PC-3 (cell line): ENCODE measurements at regions not wholly inside any gene's neighbourhood (a gene's known extent, or its start where the extent isn't known, plus 50 kb on each side); places are given as distances from the start of the nearest gene placed in this dataset.

Experiments used
- ATAC-seq: fragments of 200-7000 bp; cut with Tn5 transposase; 2 replicates; pipeline ENCODE4 v1.9.1; 2020; ENCODE audit warnings: mild to moderate bottlenecking, moderate library complexity
- BruUV-seq: library from RNA; stranded (reverse); fragments of 400-500 nt; replicated peaks from 2 replicates; lab custom pipeline; 2021; lab: Mats Ljungman, UMichigan
- CTCF ChIA-PET: fragments of 300-600 bp; sonication (Branson Sonifier 250); formaldehyde crosslinking; loops from one replicate; lab custom pipeline; 2022; ENCODE audit warnings: antibody characterized with exemption; lab: Charles Lee
- POLR2A ChIA-PET: fragments of 300-600 bp; sonication (Branson Sonifier 250); formaldehyde crosslinking; loops from one replicate; lab custom pipeline; 2022; ENCODE audit warnings: antibody characterized with exemption; ENCODE audit not compliant: unreplicated experiment; lab: Charles Lee
- DNase-seq: peaks from one replicate; pipeline ENCODE4 v3.0.0-alpha.2; 2015
- H2AFZ ChIP-seq: fragments of 300-600 bp; sonication (generic); 2 replicates; pipeline ENCODE4 v1.6.0; 2016; ENCODE audit warnings: antibody characterized with exemption, low read length
- H3F3A ChIP-seq: fragments of 300-600 bp; sonication (generic); one replicate; pipeline ENCODE4 v1.6.0; 2017; ENCODE audit warnings: antibody characterized with exemption, low read length, control low read depth, mild to moderate bottlenecking; ENCODE audit not compliant: unreplicated experiment
- H3K27ac ChIP-seq: fragments of 300-600 bp; sonication (generic); 2 replicates; pipeline ENCODE4 v1.5.1; 2016; ENCODE audit warnings: mild to moderate bottlenecking, low read length
- H3K27me3 ChIP-seq: fragments of 300-600 bp; sonication (generic); 2 replicates; pipeline ENCODE4 v1.6.1; 2016; ENCODE audit warnings: low read length, mixed read lengths
- H3K36me3 ChIP-seq: fragments of 300-600 bp; sonication (generic); 2 replicates; pipeline ENCODE4 v1.6.1; 2016; ENCODE audit warnings: low read depth, mixed run types, low read length, mixed read lengths
- H3K4me1 ChIP-seq: fragments of 300-600 bp; sonication (generic); 2 replicates; pipeline ENCODE4 v1.5.1; 2016; ENCODE audit warnings: low read length; ENCODE audit not compliant: insufficient read depth
- H3K4me2 ChIP-seq: fragments of 300-600 bp; sonication (generic); 2 replicates; pipeline ENCODE4 v1.6.0; 2016; ENCODE audit warnings: low read length
- H3K4me3 ChIP-seq: fragments of 300-600 bp; sonication (generic); 2 replicates; pipeline ENCODE4 v1.5.1; 2016; ENCODE audit warnings: mild to moderate bottlenecking, low read length, mixed read lengths
- H3K79me2 ChIP-seq: fragments of 300-600 bp; sonication (generic); 2 replicates; pipeline ENCODE4 v1.6.1; 2017; ENCODE audit warnings: low read length, mixed read lengths
- H3K9ac ChIP-seq: fragments of 300-600 bp; sonication (generic); 2 replicates; pipeline ENCODE4 v1.6.0; 2016; ENCODE audit warnings: mild to moderate bottlenecking, low read length
- H3K9me2 ChIP-seq: fragments of 300-600 bp; sonication (generic); replicated peaks from 2 replicates; pipeline ENCODE4 v1.6.1; 2016; ENCODE audit warnings: mixed run types, low read length, mixed read lengths
- H3K9me3 ChIP-seq: fragments of 300-600 bp; sonication (generic); 2 replicates; pipeline ENCODE4 v1.6.1; 2016; ENCODE audit warnings: low read length, mixed read lengths
- H4K20me1 ChIP-seq: fragments of 300-600 bp; sonication (generic); 2 replicates; pipeline ENCODE4 v1.6.1; 2016; ENCODE audit warnings: low read length, mixed read lengths
- CTCF ChIP-seq: fragments of 300-600 bp; sonication (generic); conservative IDR thresholded peaks from 2 replicates; pipeline ENCODE4 v1.5.1; 2017; ENCODE audit warnings: antibody characterized with exemption, low read depth, mild to moderate bottlenecking, low read length
- EZH2 ChIP-seq: fragments of 300-600 bp; sonication (generic); IDR thresholded peaks from one replicate; pipeline ENCODE4 v1.6.1; 2017; ENCODE audit warnings: antibody characterized with exemption, mild to moderate bottlenecking, low read length; ENCODE audit not compliant: unreplicated experiment
- EZH2phosphoT487 ChIP-seq: fragments of 300-600 bp; sonication (generic); IDR thresholded peaks from 2 replicates; pipeline ENCODE4 v1.6.1; 2018; ENCODE audit warnings: mild to moderate bottlenecking, antibody characterized with exemption, low read length, borderline replicate concordance
- intact Hi-C: fragments of 100-400 bp; cut with micrococcal nuclease; formaldehyde crosslinking; loops from 2 replicates; pipeline ENCODE4 v1.9.0; 2023

GRCh38 chr18:34386803-34387202 is 162.1 kb upstream of the NOL4 start:
- no peaks in the 10 kb centered on the region for H3K9me2 ChIP-seq
- POLR2A ChIA-PET: no interaction called here
- intact Hi-C loops: no loop called here
- TF ChIP-seq EZH2phosphoT487: no peak
- TF ChIP-seq EZH2: no peak
- no peak for TF ChIP-seq CTCF
- no peaks in the 10 kb centered on the region for H3K4me1 ChIP-seq
- no peak for DNase-seq
- no peaks in the 10 kb centered on the region for H4K20me1 ChIP-seq
- ATAC-seq: no peak
- CTCF ChIA-PET: no interaction called here
- H3K4me2 ChIP-seq: no peak overlapping the region
- H3K9ac ChIP-seq: no peak overlapping the region
- no peaks in the 10 kb centered on the region for H3F3A ChIP-seq
- no peak overlapping the region for H3K27ac ChIP-seq
- no peaks in the 10 kb centered on the region for H3K36me3 ChIP-seq
- no TSS peak for BruUV-seq
- H3K27me3 ChIP-seq: no peaks in the 10 kb centered on the region
- no peaks in the 10 kb centered on the region for H3K9me3 ChIP-seq
- no peak overlapping the region for H2AFZ ChIP-seq
- no peaks in the 10 kb centered on the region for H3K79me2 ChIP-seq
- no peak overlapping the region for H3K4me3 ChIP-seq

GRCh38 chr18:34397286-34397896 is 172.7 kb upstream of the NOL4 start:
- Histone ChIP-seq H2AFZ (no peak overlapping the region), H3K4me1 (no peaks in the 10 kb centered on the region), H3K36me3 (no peaks in the 10 kb centered on the region), H3K27ac (no peak overlapping the region), H3K9me2 (no peaks in the 10 kb centered on the region), H3K9ac (no peak overlapping the region), H3K79me2 (no peaks in the 10 kb centered on the region), H4K20me1 (no peaks in the 10 kb centered on the region), H3K4me2 (no peak overlapping the region), H3K27me3 (no peaks in the 10 kb centered on the region), H3K4me3 (no peak overlapping the region), H3F3A (no peaks in the 10 kb centered on the region), H3K9me3 (no peaks in the 10 kb centered on the region)
- no peak for ATAC-seq
- CTCF ChIA-PET: no interaction called here
- POLR2A ChIA-PET: no interaction called here
- no TSS peak for BruUV-seq
- intact Hi-C loops: no loop called here
- TF ChIP-seq EZH2phosphoT487: no peak
- TF ChIP-seq EZH2: no peak
- DNase-seq: no peak

GRCh38 chr18:34399892-34400291 is 175.2 kb upstream of the NOL4 start:
- no peaks in the 10 kb centered on the region for H4K20me1 ChIP-seq
- intact Hi-C loops: no loop called here

More at GRCh38 chr18:34399892-34400291, 175.2 kb upstream of the NOL4 start:
- H3K27me3 ChIP-seq: no peaks in the 10 kb centered on the region
- TF ChIP-seq EZH2phosphoT487: no peak
- no peak for TF ChIP-seq CTCF
- H3K9me3 ChIP-seq: no peaks in the 10 kb centered on the region
- H3K4me3 ChIP-seq: no peak overlapping the region
- no peaks in the 10 kb centered on the region for H3K36me3 ChIP-seq
- H3K79me2 ChIP-seq: no peaks in the 10 kb centered on the region
- ChIA-PET POLR2A (no interaction called here), CTCF (no interaction called here)
- H3K9ac ChIP-seq: no peak overlapping the region
- BruUV-seq: no TSS peak
- no peak overlapping the region for H3K27ac ChIP-seq
- no peak overlapping the region for H2AFZ ChIP-seq
- no peak for DNase-seq
- H3K4me1 ChIP-seq: no peaks in the 10 kb centered on the region
- H3F3A ChIP-seq: no peaks in the 10 kb centered on the region
- no peaks in the 10 kb centered on the region for H3K9me2 ChIP-seq
- H3K4me2 ChIP-seq: no peak overlapping the region
- ATAC-seq: no peak
